ENCODE measurements at regions not wholly inside any gene's neighbourhood (a gene's known extent, or its start where the extent isn't known, plus 50 kb on each side); places are given as distances from the start of the nearest gene placed in this dataset.

DNA sequence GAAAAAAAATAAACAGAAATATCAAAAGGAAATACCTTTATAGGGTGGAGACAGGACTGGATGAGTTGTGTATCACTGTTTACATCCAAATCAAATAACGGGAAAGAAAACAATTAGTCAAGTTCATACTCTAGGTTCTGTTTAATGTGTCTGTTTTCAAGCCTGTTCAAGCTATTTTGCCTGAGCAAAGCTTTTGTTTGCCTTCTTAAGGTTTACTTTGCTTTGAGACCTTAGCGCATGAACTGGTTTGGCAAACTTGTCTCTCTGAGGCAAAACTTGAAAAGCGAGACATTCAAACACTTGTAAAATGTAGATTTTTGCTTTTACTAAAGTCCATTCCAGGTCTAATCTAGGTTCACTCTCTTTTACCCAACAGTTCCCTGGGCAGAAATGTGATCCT lies 174.1 kb upstream of the RFX3 start:
- TF ChIP-seq EGR1 (IDR thresholded peaks at IDR 0.05; ENCODE audit: low read depth in 2 of 2) (no peak), RXRA (IDR thresholded peaks at IDR 0.05) (no peak), SP1 (IDR thresholded peaks at IDR 0.05) (no peak), HNF4G (IDR thresholded peaks at IDR 0.05) (no peak), TAF1 (conservative IDR thresholded peaks at IDR 0.05) (no peak), JUND (IDR thresholded peaks at IDR 0.05) (no peak), FOXA2 (IDR thresholded peaks at IDR 0.05) (no peak), HNF4A (conservative IDR thresholded peaks at IDR 0.05) (no peak), GABPA (IDR thresholded peaks at IDR 0.05 in 1 of 2, conservative IDR thresholded peaks at IDR 0.05 in 1 of 2) (no peak), ZBTB33 (IDR thresholded peaks at IDR 0.05) (no peak), RAD21 (IDR thresholded peaks at IDR 0.05) (no peak), NR2F2 (IDR thresholded peaks at IDR 0.05) (no peak), REST (IDR thresholded peaks at IDR 0.05) (no peak), FOXA1 (IDR thresholded peaks at IDR 0.05) (no peak)
- TF ChIP-seq, protein P1, sequence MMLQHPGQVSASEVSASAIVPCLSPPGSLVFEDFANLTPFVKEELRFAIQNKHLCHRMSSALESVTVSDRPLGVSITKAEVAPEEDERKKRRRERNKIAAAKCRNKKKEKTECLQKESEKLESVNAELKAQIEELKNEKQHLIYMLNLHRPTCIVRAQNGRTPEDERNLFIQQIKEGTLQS (IDR thresholded peaks at IDR 0.05): no peak
- TF ChIP-seq, protein P2, sequence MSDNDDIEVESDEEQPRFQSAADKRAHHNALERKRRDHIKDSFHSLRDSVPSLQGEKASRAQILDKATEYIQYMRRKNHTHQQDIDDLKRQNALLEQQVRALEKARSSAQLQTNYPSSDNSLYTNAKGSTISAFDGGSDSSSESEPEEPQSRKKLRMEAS (IDR thresholded peaks at IDR 0.05): no peak
- TF ChIP-seq, protein P3, sequence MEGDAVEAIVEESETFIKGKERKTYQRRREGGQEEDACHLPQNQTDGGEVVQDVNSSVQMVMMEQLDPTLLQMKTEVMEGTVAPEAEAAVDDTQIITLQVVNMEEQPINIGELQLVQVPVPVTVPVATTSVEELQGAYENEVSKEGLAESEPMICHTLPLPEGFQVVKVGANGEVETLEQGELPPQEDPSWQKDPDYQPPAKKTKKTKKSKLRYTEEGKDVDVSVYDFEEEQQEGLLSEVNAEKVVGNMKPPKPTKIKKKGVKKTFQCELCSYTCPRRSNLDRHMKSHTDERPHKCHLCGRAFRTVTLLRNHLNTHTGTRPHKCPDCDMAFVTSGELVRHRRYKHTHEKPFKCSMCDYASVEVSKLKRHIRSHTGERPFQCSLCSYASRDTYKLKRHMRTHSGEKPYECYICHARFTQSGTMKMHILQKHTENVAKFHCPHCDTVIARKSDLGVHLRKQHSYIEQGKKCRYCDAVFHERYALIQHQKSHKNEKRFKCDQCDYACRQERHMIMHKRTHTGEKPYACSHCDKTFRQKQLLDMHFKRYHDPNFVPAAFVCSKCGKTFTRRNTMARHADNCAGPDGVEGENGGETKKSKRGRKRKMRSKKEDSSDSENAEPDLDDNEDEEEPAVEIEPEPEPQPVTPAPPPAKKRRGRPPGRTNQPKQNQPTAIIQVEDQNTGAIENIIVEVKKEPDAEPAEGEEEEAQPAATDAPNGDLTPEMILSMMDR (IDR thresholded peaks at IDR 0.05; ENCODE audit: low read depth, low read length, missing input control): no peak
- 39% methylated on average over 3 of the region's 3 CpGs for WGBS
- DNase-seq (ENCODE audit: low spot score): no peak

DNA sequence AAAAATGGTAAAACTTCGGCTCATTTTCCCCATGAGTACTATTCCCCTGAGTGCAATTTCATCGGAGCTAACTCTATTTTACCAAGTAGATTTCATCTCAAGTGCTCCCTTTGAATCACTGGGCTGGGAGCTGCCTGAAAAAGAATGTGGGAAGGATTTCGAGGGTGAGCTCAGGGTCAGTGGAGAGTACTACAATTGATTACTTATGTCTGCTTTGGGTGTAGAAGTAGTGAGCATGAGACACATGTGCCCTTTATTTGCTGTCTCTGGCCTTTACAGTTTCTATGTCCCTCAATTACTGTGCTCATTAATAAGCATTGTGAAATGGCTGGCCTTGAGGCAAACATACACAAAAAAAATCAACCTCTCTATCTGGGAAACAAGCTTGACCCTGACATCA lies 172.7 kb upstream of the RFX3 start:
- no peaks in the 10 kb centered on the region for H3K9me3 ChIP-seq (ENCODE audit: control insufficient read depth in 4 of 4, low read length in 3 of 4)
- H3K4me3 ChIP-seq (ENCODE audit: low read depth in 1 of 3, low read length in 3 of 3): no peak overlapping the region
- no peaks in the 10 kb centered on the region for H3K36me3 ChIP-seq (ENCODE audit: control insufficient read depth in 4 of 4, insufficient read depth in 3 of 4, low read depth in 1 of 4, low read length in 3 of 4)
- no peaks in the 10 kb centered on the region for H3K4me1 ChIP-seq (ENCODE audit: control insufficient read depth in 4 of 4, insufficient read depth in 4 of 4, low read length in 3 of 4)
- no peak overlapping the region for H3K27ac ChIP-seq (ENCODE audit: low read depth in 1 of 2, low read length in 2 of 2)
- H3K9ac ChIP-seq (ENCODE audit: low read depth in 1 of 2, low read length in 2 of 2): no peak overlapping the region
- no peak for DNase-seq (ENCODE audit: low spot score)
- WGBS: 85% methylated on average over 3 of the region's 3 CpGs
- H3K27me3 ChIP-seq (ENCODE audit: control insufficient read depth in 4 of 4, insufficient read depth in 4 of 4, low read length in 3 of 4): no peaks in the 10 kb centered on the region
- TF ChIP-seq FOXA1 (IDR thresholded peaks at IDR 0.05) (no peak), HNF4G (IDR thresholded peaks at IDR 0.05) (no peak), GABPA (IDR thresholded peaks at IDR 0.05 in 1 of 2, conservative IDR thresholded peaks at IDR 0.05 in 1 of 2) (no peak), YY1 (IDR thresholded peaks at IDR 0.05) (no peak), NR2F2 (IDR thresholded peaks at IDR 0.05) (no peak), RXRA (IDR thresholded peaks at IDR 0.05) (no peak), HNF4A (conservative IDR thresholded peaks at IDR 0.05) (no peak), SP1 (IDR thresholded peaks at IDR 0.05) (no peak)
- TF ChIP-seq, protein P1 (IDR thresholded peaks at IDR 0.05): no peak
- TF ChIP-seq, protein P2 (IDR thresholded peaks at IDR 0.05): no peak

More for the DNA sequence above, 174.1 kb upstream of the RFX3 start:
- H3K36me3 ChIP-seq (ENCODE audit: control insufficient read depth in 4 of 4, insufficient read depth in 3 of 4, low read depth in 1 of 4, low read length in 3 of 4): no peaks in the 10 kb centered on the region
- H3K27me3 ChIP-seq (ENCODE audit: control insufficient read depth in 4 of 4, insufficient read depth in 4 of 4, low read length in 3 of 4): no peaks in the 10 kb centered on the region
- H3K9me3 ChIP-seq (ENCODE audit: control insufficient read depth in 4 of 4, low read length in 3 of 4): no peaks in the 10 kb centered on the region
- peaks cover 0 to 4% (median 2%) of the 10 kb centered on the region in 4 donors for H3K4me1 ChIP-seq (ENCODE audit: control insufficient read depth in 4 of 4, insufficient read depth in 4 of 4, low read length in 3 of 4)
- H3K4me3 ChIP-seq (ENCODE audit: low read depth in 1 of 3, low read length in 3 of 3): no peak overlapping the region
- no peak overlapping the region for H3K9ac ChIP-seq (ENCODE audit: low read depth in 1 of 2, low read length in 2 of 2)
- no peak overlapping the region for H3K27ac ChIP-seq (ENCODE audit: low read depth in 1 of 2, low read length in 2 of 2)

Measured in liver (tissue), 8 donors.